ENCODE measurements at regions not wholly inside any gene's neighbourhood (a gene's known extent, or its start where the extent isn't known, plus 50 kb on each side); places are given as distances from the start of the nearest gene placed in this dataset.
A peak's percentile ranks its signal among the peaks of the same experiment; 100 is the strongest.

DNA sequence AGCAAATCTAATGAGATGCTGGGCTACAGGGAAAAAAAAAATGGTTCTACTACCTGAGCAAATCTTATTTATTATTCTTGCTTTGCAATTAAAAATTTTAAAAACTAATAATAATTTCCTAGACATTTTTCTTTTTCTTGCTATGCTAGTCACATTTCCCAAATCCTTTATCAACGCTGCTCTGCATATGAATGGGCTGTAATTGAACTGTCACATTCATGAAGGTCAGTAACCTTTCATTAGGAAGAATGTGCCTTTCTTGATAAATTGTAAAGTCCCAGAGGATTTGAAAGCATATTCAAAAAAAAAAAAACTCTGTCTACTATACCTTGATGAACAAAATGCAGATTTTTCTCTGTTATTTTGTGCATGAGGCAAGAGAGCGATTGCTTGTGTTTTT is 538.7 kb upstream of the ID4 start:
- Histone ChIP-seq H3K27ac (ENCODE audit: low read depth, low read length) (peak overlapping the region; percentile 12), H3K4me3 (ENCODE audit: low read length) (no peak overlapping the region), H3K9ac (ENCODE audit: extremely low read depth, low read length, poor library complexity, severe bottlenecking) (no peak overlapping the region)

DNA sequence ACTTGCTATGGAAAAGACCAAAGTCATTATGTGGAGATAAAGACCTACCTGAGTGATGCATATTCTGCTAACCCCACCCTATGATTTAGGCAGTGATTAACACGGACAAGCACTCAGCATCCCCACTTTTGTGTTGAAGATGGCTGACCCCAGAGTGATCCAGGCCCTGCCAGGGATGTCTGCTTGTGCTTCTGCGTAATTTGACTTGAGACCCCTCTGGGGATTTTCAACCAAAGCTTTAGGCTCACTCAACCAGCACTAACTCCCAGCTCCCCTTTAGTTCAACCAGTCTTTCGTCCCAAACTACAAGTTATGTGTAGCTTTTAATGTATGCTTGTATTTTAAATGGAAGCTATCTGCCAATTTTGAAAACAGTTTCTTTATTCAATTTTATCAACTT is 538.0 kb upstream of the ID4 start:
- no peaks in the 10 kb centered on the region for H3K36me3 ChIP-seq (ENCODE audit: control insufficient read depth, insufficient read depth, low read length)
- TF ChIP-seq, protein P1, sequence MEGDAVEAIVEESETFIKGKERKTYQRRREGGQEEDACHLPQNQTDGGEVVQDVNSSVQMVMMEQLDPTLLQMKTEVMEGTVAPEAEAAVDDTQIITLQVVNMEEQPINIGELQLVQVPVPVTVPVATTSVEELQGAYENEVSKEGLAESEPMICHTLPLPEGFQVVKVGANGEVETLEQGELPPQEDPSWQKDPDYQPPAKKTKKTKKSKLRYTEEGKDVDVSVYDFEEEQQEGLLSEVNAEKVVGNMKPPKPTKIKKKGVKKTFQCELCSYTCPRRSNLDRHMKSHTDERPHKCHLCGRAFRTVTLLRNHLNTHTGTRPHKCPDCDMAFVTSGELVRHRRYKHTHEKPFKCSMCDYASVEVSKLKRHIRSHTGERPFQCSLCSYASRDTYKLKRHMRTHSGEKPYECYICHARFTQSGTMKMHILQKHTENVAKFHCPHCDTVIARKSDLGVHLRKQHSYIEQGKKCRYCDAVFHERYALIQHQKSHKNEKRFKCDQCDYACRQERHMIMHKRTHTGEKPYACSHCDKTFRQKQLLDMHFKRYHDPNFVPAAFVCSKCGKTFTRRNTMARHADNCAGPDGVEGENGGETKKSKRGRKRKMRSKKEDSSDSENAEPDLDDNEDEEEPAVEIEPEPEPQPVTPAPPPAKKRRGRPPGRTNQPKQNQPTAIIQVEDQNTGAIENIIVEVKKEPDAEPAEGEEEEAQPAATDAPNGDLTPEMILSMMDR (conservative IDR thresholded peaks at IDR 0.05), result no peak
- WGBS, 2 experiments (ENCODE audit: insufficient coverage in 1 of 2, insufficient read length in 1 of 2), result 55 to 78% methylated on average over 2 to 3 of the region's 3 CpGs
- Mint-ChIP-seq H3K4me1 (peaks cover 14% of the 10 kb centered on the region), H3K9me3 (peaks cover 1% of the 10 kb centered on the region), H3K4me3 (no peak overlapping the region), H3K36me3 (ENCODE audit: low read depth) (no peaks in the 10 kb centered on the region), H3K27ac (no peak overlapping the region), H3K27me3 (ENCODE audit: insufficient read depth) (no peaks in the 10 kb centered on the region)
- DNase-seq, result no peak
- H3K27me3 ChIP-seq (ENCODE audit: control insufficient read depth, insufficient read depth, low read length, poor library complexity, severe bottlenecking), result no peaks in the 10 kb centered on the region
- H3K9me3 ChIP-seq (ENCODE audit: control insufficient read depth, low read length), result no peaks in the 10 kb centered on the region
- no peak overlapping the region for H3K27ac ChIP-seq (ENCODE audit: low read depth, low read length)
- no peaks in the 10 kb centered on the region for H3K4me1 ChIP-seq (ENCODE audit: control insufficient read depth, insufficient read depth, low read length)
- no peak overlapping the region for H3K4me3 ChIP-seq (ENCODE audit: low read length)
- no peak overlapping the region for H3K9ac ChIP-seq (ENCODE audit: extremely low read depth, low read length, poor library complexity, severe bottlenecking)

More for the DNA sequence above, 538.7 kb upstream of the ID4 start:
- 33 to 85% methylated on average over 1 to 2 of the region's 2 CpGs for WGBS, 2 experiments (ENCODE audit: insufficient coverage in 1 of 2, insufficient read length in 1 of 2)
- Mint-ChIP-seq H3K36me3 (ENCODE audit: low read depth) (no peaks in the 10 kb centered on the region), H3K9me3 (peaks cover 1% of the 10 kb centered on the region), H3K4me1 (peaks cover 14% of the 10 kb centered on the region), H3K27ac (peak overlapping the region; percentile 40), H3K4me3 (no peak overlapping the region), H3K27me3 (ENCODE audit: insufficient read depth) (no peaks in the 10 kb centered on the region)
- TF ChIP-seq, protein P1 (conservative IDR thresholded peaks at IDR 0.05), result no peak
- DNase-seq, result no peak
- Histone ChIP-seq H3K36me3 (ENCODE audit: control insufficient read depth, insufficient read depth, low read length) (no peaks in the 10 kb centered on the region), H3K27me3 (ENCODE audit: control insufficient read depth, insufficient read depth, low read length, poor library complexity, severe bottlenecking) (no peaks in the 10 kb centered on the region), H3K9me3 (ENCODE audit: control insufficient read depth, low read length) (no peaks in the 10 kb centered on the region), H3K4me1 (ENCODE audit: control insufficient read depth, insufficient read depth, low read length) (no peaks in the 10 kb centered on the region)

DNA sequence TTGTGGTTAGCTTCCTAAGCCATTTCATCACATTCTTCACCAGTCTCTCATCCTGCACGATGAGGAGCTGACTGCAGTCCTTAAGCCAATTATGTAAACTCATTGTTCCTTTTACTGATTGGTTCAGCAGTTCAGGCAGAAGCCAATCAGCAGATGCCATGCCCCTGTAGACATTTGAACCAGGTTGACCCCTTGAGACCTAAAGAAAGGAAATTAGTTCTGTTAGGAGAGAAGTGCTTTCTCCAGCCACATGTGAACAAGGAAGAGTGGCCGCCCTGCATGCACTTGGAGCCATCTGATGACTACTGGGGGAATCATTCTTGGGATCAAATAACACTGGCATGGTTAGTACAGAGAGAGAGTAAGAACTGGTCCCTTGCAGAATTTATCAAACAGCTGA is 535.2 kb upstream of the ID4 start:
- Mint-ChIP-seq H3K4me3 (no peak overlapping the region), H3K9me3 (no peaks in the 10 kb centered on the region), H3K36me3 (ENCODE audit: low read depth) (no peaks in the 10 kb centered on the region), H3K4me1 (peaks cover 14% of the 10 kb centered on the region), H3K27me3 (ENCODE audit: insufficient read depth) (no peaks in the 10 kb centered on the region), H3K27ac (no peak overlapping the region)
- no peak overlapping the region for H3K4me3 ChIP-seq (ENCODE audit: low read length)
- TF ChIP-seq, protein P1 (conservative IDR thresholded peaks at IDR 0.05), result no peak
- 78 to 82% methylated on average over 1 to 2 of the region's 2 CpGs for WGBS, 2 experiments (ENCODE audit: insufficient coverage in 1 of 2, insufficient read length in 1 of 2)
- H3K9ac ChIP-seq (ENCODE audit: extremely low read depth, low read length, poor library complexity, severe bottlenecking), result no peak overlapping the region
- no peak overlapping the region for H3K27ac ChIP-seq (ENCODE audit: low read depth, low read length)
- H3K36me3 ChIP-seq (ENCODE audit: control insufficient read depth, insufficient read depth, low read length), result no peaks in the 10 kb centered on the region
- H3K4me1 ChIP-seq (ENCODE audit: control insufficient read depth, insufficient read depth, low read length), result no peaks in the 10 kb centered on the region
- no peak for DNase-seq
- H3K27me3 ChIP-seq (ENCODE audit: control insufficient read depth, insufficient read depth, low read length, poor library complexity, severe bottlenecking), result no peaks in the 10 kb centered on the region
- H3K9me3 ChIP-seq (ENCODE audit: control insufficient read depth, low read length), result no peaks in the 10 kb centered on the region

Measured in endodermal cell (in vitro differentiated cells).